LNCaP clone FGC (cell line): ENCODE measurements at regions not wholly inside any gene's neighbourhood (a gene's known extent, or its start where the extent isn't known, plus 50 kb on each side); places are given as distances from the start of the nearest gene placed in this dataset.

Experiments used
- DNase-seq: peaks from one replicate; pipeline ENCODE4 v3.0.0-alpha.2; 2011; ENCODE audit warnings: low read depth
- H3K4me3 ChIP-seq: 2 replicates; pipeline ENCODE4 v1.5.1; 2011; ENCODE audit warnings: mild to moderate bottlenecking, low read depth, low read length, control low read depth
- TF ChIP-seq, protein P1 (sequence below): IDR thresholded peaks from 2 replicates; pipeline ENCODE4 v1.5.1; 2012; ENCODE audit warnings: mild to moderate bottlenecking; ENCODE audit not compliant: control insufficient read depth, insufficient read depth; ENCODE audit errors: extremely low read depth

DNA sequence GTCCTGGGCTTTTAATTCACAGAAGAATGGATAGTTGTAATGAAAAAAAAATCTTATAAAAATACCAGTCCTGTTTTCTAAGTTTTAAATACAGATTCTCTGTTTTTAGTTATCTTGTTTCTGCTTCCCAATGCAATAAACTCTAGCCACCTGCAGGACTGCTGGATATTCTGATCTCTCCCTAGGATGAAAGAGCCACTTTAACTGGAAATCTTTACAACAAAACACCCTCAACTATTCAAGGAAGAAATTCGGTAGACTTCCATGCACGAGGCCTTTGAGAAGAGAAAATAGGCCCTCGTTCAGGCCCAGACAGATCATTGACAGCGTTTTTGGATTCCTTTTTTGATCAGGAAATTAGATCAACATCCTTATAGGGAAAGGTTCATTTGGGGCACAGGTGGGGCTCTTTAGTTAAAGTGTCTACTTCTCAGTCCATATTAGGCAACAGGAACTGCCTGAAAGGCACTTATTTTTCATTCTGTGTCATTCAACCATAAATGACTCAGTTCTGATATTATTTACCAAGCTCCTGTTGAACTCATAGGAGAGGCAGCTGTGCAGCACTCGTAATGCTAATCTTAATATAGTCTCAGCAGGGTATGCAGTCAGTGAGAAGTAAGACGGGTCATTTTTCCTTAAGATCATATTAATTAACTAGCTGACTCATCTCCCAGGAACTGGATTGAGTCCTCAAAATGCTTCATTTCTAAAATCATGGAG lies 71.1 kb upstream of the ERRFI1 start:
- H3K4me3 ChIP-seq: no peak overlapping the region
- TF ChIP-seq, protein P1, sequence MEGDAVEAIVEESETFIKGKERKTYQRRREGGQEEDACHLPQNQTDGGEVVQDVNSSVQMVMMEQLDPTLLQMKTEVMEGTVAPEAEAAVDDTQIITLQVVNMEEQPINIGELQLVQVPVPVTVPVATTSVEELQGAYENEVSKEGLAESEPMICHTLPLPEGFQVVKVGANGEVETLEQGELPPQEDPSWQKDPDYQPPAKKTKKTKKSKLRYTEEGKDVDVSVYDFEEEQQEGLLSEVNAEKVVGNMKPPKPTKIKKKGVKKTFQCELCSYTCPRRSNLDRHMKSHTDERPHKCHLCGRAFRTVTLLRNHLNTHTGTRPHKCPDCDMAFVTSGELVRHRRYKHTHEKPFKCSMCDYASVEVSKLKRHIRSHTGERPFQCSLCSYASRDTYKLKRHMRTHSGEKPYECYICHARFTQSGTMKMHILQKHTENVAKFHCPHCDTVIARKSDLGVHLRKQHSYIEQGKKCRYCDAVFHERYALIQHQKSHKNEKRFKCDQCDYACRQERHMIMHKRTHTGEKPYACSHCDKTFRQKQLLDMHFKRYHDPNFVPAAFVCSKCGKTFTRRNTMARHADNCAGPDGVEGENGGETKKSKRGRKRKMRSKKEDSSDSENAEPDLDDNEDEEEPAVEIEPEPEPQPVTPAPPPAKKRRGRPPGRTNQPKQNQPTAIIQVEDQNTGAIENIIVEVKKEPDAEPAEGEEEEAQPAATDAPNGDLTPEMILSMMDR: no peak
- no peak for DNase-seq

DNA sequence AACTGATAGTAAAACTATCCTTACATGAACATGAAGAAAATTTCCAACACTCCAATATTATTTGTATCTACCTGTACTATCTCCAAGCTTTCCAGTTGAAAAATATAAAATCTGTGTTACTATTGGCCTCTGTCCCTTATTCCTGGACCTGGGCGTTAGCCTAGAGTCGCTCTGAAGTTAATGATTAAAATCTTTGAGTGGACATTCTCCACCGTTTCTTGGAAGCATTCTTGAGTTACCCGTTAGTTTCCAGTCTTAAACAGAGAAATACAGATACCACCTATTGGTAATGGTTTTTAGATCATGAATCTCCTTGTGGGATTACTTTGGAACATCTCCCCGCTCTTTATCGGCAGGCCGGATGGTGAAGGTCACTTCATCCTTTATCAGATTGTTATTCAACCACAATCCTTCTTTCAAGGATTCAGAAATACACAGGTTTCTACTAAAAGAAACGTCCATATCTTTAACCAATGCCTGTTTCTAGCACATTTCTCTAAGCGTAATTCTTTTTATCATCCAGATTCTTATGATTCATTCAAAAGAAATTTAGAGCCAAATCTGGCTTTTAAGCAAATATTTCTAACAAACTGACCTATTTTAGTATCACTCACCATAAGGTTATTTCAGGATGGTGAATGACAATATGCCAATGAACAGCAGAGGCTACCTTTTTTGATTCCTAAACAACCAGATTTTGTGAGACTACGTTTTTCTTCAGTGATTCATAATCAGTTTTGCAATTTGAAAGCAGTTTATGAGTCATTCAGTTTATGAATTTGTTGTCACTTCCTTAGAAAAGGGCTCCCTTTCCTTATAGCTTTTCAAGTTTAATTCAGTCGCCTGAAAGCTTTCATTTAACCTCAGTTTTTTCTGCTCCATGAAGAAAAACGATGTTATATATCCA lies 70.2 kb upstream of the ERRFI1 start:
- H3K4me3 ChIP-seq: no peak overlapping the region
- no peak for DNase-seq

DNA sequence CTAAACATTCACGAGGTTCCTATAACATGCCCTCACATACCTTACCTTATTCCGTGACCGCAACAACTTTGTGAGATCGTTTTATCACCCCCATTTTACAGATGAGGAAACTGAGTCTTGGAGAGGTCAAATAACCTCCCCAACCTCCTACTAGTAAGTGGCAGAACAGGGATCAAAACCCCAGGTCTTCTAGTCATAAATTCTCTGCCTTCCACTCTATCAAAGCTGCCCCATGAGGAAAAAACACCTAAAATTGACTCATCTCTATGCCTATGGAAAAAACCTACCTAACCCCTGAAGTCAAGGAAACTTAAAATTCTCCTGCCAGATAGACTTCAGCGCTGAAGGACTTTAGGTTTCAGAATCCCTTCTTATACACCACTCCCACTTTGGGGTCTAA lies 69.5 kb upstream of the ERRFI1 start:
- H3K4me3 ChIP-seq: no peak overlapping the region
- TF ChIP-seq, protein P1: no peak
- no peak for DNase-seq

More for the DNA sequence above, 70.2 kb upstream of the ERRFI1 start:
- TF ChIP-seq, protein P1: no peak

DNA sequence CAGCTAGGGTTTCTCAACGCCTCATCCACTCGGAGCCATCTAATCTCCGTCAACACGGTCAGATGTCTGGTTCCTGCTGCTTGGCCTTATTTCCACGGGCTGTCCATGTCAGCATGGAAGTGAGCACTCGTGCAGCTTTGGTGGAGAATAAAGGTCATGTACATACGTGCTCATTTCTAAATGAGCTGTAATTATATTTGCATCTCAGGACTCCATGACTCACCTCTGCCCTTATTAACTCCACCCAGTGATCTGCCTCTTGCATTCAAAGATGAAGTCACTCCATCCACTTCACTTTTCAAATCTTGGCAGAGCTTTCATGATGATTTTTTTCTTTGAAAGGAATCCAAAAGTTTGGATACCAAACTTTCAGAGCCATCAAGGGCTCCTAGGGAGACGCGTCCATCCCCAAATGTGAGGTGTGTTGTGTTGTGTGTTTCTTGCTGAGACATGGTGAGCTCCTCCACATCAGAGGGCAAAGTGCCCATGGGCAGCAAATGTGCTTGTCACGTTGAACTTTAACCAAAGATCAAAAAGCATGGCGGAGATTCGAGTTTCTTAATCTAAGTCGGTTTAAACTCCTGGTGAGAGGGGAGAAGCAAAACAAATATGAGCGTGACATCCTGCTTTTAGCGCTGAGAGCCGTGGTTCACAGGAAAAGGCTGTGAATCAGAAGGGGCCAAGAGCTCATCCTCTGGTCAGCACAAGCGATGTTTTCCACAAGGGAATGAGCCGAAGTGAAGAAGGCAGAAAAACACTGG lies 68.6 kb upstream of the ERRFI1 start:
- DNase-seq: no peak
- TF ChIP-seq, protein P1: no peak
- no peak overlapping the region for H3K4me3 ChIP-seq

DNA sequence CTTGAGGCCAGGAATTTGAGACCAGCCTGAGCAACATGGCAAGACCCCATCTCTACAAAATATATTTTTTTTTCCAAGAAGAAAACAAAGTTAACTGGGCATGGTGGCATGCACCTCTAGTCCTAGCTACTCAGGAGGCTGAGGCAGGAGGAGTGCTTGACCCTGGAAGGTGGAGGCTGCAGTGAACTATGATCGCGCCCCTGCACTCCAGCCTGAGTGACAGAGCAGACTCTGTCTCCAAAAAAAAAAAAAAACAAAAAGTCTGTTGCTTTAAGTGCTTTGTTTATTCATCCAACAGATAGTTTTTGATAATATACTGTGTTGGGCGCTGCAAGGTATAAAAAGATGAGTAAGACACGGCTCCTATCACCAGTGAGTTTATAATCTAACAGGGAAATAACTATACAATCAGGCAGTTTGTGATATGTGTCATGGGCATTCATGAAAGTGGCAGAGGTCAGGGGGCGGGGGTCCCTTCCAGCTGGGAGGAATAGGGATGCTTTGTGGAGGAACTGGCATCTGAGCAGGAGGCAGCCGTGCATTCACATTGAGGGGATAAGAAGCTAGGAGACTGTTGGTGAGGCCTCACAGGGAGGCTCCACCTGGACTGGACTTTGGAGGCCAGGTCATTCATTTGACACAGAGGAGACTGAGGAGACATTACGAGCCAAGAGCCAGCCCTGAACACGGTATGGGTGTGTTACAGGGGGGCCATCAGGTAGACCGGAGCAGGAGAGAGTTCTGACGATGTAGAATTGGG lies 67.3 kb upstream of the ERRFI1 start:
- TF ChIP-seq, protein P1: no peak
- no peak for DNase-seq
- H3K4me3 ChIP-seq: no peak overlapping the region

DNA sequence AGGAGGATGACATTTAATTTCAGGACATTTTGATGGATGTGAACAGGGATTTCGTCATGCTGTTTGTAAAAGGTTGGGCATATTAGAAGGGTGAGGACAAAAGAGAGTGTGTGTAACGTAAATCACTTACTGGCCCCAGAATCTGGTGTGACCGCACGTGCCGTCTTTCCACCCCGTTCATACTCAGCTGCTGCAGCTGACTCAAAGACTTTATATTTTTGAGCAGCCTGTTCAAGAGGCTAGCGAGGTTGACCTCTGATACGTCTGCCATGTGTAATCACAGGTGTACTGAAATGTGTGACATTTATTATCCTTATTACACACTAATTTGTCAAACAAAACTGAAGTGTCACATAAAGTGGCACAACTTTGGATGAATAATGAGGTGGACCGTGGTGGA lies 66.5 kb upstream of the ERRFI1 start:
- TF ChIP-seq, protein P1: no peak
- no peak for DNase-seq

More for the DNA sequence above, 66.5 kb upstream of the ERRFI1 start:
- H3K4me3 ChIP-seq: no peak overlapping the region
